Central memory CD8-positive, alpha-beta T cell (primary cell): ENCODE measurements at regions not wholly inside any gene's neighbourhood (a gene's known extent, or its start where the extent isn't known, plus 50 kb on each side); places are given as distances from the start of the nearest gene placed in this dataset.

ENCODE experiments used
- ATAC-seq: fragments of 150-1000 bp; cut with Tn5 transposase; replicated peaks from 2 replicates; pipeline ENCODE4 v1.10.0; 2022; ENCODE audit warnings: mild to moderate bottlenecking, moderate FRiP score, moderate number of reproducible peaks; ENCODE audit not compliant: poor library complexity, severe bottlenecking; ENCODE audit errors: extremely low read depth
- DNase-seq, 2 donors: peaks; one replicate each; pipeline ENCODE4 v3.0.0; 2021; ENCODE audit warnings: low spot score in 2 of 2
- H3K27ac Mint-ChIP-seq: one replicate; pipeline ENCODE4 v1.8.0; 2022; ENCODE audit warnings: low read depth, mild to moderate bottlenecking, moderate library complexity, mixed read lengths
- H3K27me3 Mint-ChIP-seq: one replicate; pipeline ENCODE4 v1.8.0; 2022; ENCODE audit warnings: mixed read lengths
- H3K36me3 Mint-ChIP-seq: one replicate; pipeline ENCODE4 v1.8.0; 2022; ENCODE audit warnings: mild to moderate bottlenecking, moderate library complexity, mixed read lengths; ENCODE audit not compliant: insufficient read depth
- H3K4me1 Mint-ChIP-seq: one replicate; pipeline ENCODE4 v1.8.0; 2022; ENCODE audit warnings: mixed read lengths
- H3K4me3 Mint-ChIP-seq: one replicate; pipeline ENCODE4 v1.8.0; 2022; ENCODE audit warnings: mild to moderate bottlenecking, moderate library complexity, mixed read lengths
- H3K9me3 Mint-ChIP-seq: one replicate; pipeline ENCODE4 v1.8.0; 2022; ENCODE audit warnings: mixed read lengths

DNA sequence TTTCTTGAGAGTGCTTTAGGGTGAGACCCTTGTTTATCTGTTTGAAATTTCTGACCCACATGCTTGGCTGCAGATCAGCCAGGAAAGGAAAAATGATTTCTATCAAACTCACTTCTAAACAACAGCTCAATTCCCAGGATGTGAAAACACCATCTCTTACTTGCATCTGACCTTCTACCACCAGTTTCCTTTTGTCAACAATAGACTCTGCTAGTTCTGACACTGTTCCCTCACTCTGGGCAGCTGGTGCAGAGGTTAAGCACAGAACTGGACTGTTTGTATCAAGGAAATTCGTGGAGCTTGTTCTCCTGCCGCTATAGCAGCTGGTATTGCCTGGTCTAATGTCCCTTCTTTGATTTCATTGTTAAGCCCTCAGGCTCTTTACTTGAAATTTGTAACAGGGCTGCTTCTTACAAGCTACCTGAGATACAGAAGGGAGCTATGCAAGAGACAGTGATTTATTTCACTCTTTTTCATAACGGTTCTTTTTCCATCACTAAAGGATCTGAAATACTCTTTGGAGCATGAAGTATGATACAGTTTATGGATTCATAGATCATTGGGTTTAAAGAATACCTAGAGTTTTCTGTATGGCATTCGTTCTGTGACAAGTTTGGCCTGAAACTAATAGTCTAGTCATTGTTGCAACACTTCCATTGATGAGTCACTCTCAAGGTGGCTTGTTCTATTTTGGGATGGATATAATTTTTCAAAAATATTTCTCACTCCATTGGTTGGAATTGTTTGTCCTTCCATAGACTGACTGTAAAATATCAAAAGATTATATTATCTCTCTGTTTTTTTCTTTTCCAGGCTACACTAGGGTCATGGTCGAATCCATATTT lies 178.2 kb upstream of the ZC3H12C start:
- Mint-ChIP-seq H3K27ac (no peak overlapping the region), H3K4me1 (no peaks in the 10 kb centered on the region), H3K27me3 (no peaks in the 10 kb centered on the region), H3K9me3 (peaks cover 13% of the 10 kb centered on the region), H3K36me3 (no peaks in the 10 kb centered on the region), H3K4me3 (no peak overlapping the region)
- ATAC-seq = no peak
- DNase-seq = no peak

- Mint-ChIP-seq H3K27ac (no peak overlapping the region), H3K4me1 (no peaks in the 10 kb centered on the region), H3K4me3 (no peak overlapping the region), H3K27me3 (peaks cover 13% of the 10 kb centered on the region), H3K9me3 (peaks cover 7% of the 10 kb centered on the region), H3K36me3 (peaks cover 1% of the 10 kb centered on the region)
- ATAC-seq (no peak), DNase-seq (no peak)
Observed at GRCh38 chr11:109926941-109927340, 166.3 kb upstream of the ZC3H12C start.

GRCh38 chr11:109929308-109929707 lies 163.9 kb upstream of the ZC3H12C start:
- Mint-ChIP-seq H3K4me1 (no peaks in the 10 kb centered on the region), H3K27me3 (no peaks in the 10 kb centered on the region), H3K27ac (no peak overlapping the region), H3K4me3 (no peak overlapping the region), H3K9me3 (no peaks in the 10 kb centered on the region), H3K36me3 (no peaks in the 10 kb centered on the region)
- no peak for DNase-seq
- no peak for ATAC-seq

- Mint-ChIP-seq H3K27ac (no peak overlapping the region), H3K27me3 (peaks cover 7% of the 10 kb centered on the region), H3K4me1 (no peaks in the 10 kb centered on the region), H3K4me3 (no peak overlapping the region), H3K36me3 (no peaks in the 10 kb centered on the region), H3K9me3 (no peaks in the 10 kb centered on the region)
- DNase-seq = no peak
- ATAC-seq = no peak
Observed at GRCh38 chr11:109933126-109933525, 160.1 kb upstream of the ZC3H12C start.

GRCh38 chr11:109934151-109934550 lies 159.0 kb upstream of the ZC3H12C start:
- no peak overlapping the region for H3K27ac Mint-ChIP-seq
- no peaks in the 10 kb centered on the region for H3K4me1 Mint-ChIP-seq
- H3K9me3 Mint-ChIP-seq = no peaks in the 10 kb centered on the region
- H3K27me3 Mint-ChIP-seq = peaks cover 10% of the 10 kb centered on the region
- no peaks in the 10 kb centered on the region for H3K36me3 Mint-ChIP-seq
- ATAC-seq (no peak), DNase-seq (no peak)
- no peak overlapping the region for H3K4me3 Mint-ChIP-seq

DNA sequence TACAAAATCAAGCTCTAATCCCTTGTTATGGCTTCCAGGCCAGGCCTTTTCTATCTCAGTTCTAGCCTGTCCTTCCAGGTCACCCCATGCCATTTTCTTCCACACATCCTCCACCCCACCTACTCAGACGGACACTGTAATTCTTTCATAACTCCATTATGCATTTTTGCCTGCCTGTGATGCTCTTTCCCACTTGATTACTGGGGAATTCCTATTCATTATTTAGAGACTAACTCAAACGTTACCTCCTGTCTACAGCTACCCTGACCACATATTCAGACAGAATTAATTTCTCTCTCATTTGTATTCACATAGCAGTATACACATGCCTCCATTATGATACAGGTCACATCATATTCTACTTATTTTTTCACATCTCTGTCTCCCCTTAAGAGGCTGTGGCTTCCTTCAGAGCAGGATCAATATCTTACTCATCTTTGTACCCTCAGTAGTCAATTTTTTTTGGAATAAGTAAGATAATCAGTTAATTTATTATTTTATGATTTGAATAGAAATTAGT lies 156.5 kb upstream of the ZC3H12C start:
- H3K4me1 Mint-ChIP-seq = no peaks in the 10 kb centered on the region
- no peaks in the 10 kb centered on the region for H3K9me3 Mint-ChIP-seq
- ATAC-seq (no peak), DNase-seq (no peak)
- H3K27me3 Mint-ChIP-seq = peaks cover 10% of the 10 kb centered on the region
- H3K4me3 Mint-ChIP-seq = no peak overlapping the region
- no peak overlapping the region for H3K27ac Mint-ChIP-seq
- no peaks in the 10 kb centered on the region for H3K36me3 Mint-ChIP-seq

- DNase-seq (no peak), ATAC-seq (no peak)
- Mint-ChIP-seq H3K4me1 (no peaks in the 10 kb centered on the region), H3K27ac (no peak overlapping the region), H3K27me3 (peaks cover 10% of the 10 kb centered on the region), H3K4me3 (no peak overlapping the region), H3K9me3 (no peaks in the 10 kb centered on the region), H3K36me3 (no peaks in the 10 kb centered on the region)
Observed at GRCh38 chr11:109937968-109938367, 155.2 kb upstream of the ZC3H12C start.

- no peaks in the 10 kb centered on the region for H3K36me3 Mint-ChIP-seq
- no peak for ATAC-seq
- no peaks in the 10 kb centered on the region for H3K9me3 Mint-ChIP-seq
- no peak overlapping the region for H3K27ac Mint-ChIP-seq
- peaks cover 10% of the 10 kb centered on the region for H3K27me3 Mint-ChIP-seq
- no peak overlapping the region for H3K4me3 Mint-ChIP-seq
- H3K4me1 Mint-ChIP-seq = no peaks in the 10 kb centered on the region
- DNase-seq = no peak
Observed at GRCh38 chr11:109939166-109939810, 153.9 kb upstream of the ZC3H12C start.

DNA sequence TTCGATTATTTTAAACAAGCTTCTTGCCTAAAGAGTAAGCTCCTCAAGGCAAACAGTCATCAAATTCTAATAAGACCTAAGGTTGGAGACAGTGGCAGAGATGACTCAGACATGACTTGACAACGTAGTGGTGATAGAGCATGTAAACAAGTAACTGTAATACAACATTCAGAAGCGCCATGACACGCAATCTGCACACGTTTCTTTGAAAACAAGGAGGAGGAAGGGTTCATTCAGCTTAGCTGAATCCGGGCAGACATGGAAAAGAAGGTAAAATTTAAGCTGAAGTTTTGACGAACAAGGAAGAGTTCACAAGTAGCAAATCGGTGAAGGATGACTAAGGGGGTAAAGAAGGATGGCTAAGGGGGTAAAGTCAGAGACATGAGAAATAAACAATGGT lies 152.4 kb upstream of the ZC3H12C start:
- DNase-seq (no peak), ATAC-seq (no peak)
- Mint-ChIP-seq H3K4me1 (peaks cover under 1% of the 10 kb centered on the region), H3K4me3 (no peak overlapping the region), H3K36me3 (no peaks in the 10 kb centered on the region), H3K27me3 (peaks cover 10% of the 10 kb centered on the region), H3K9me3 (no peaks in the 10 kb centered on the region), H3K27ac (no peak overlapping the region)

- DNase-seq = no peak
- Mint-ChIP-seq H3K4me3 (peak overlapping the region; percentile 35), H3K27me3 (no peaks in the 10 kb centered on the region), H3K4me1 (peaks cover 9% of the 10 kb centered on the region), H3K27ac (no peak overlapping the region), H3K36me3 (no peaks in the 10 kb centered on the region), H3K9me3 (no peaks in the 10 kb centered on the region)
- peak; percentile 32 for ATAC-seq
Observed at GRCh38 chr11:109945626-109946321, 147.4 kb upstream of the ZC3H12C start.

- no peaks in the 10 kb centered on the region for H3K9me3 Mint-ChIP-seq
- H3K4me3 Mint-ChIP-seq = peak overlapping the region; percentile 35
- ATAC-seq (peak; percentile 54), DNase-seq (no peak)
- no peaks in the 10 kb centered on the region for H3K36me3 Mint-ChIP-seq
- H3K27me3 Mint-ChIP-seq = no peaks in the 10 kb centered on the region
- H3K27ac Mint-ChIP-seq = no peak overlapping the region
- H3K4me1 Mint-ChIP-seq = peaks cover 9% of the 10 kb centered on the region
Observed at GRCh38 chr11:109946322-109946846, 146.8 kb upstream of the ZC3H12C start.

GRCh38 chr11:109954534-109954933 lies 138.7 kb upstream of the ZC3H12C start:
- ATAC-seq = no peak
- Mint-ChIP-seq H3K9me3 (no peaks in the 10 kb centered on the region), H3K4me3 (no peak overlapping the region), H3K4me1 (no peaks in the 10 kb centered on the region), H3K27ac (no peak overlapping the region), H3K27me3 (peaks cover 36% of the 10 kb centered on the region), H3K36me3 (no peaks in the 10 kb centered on the region)
- DNase-seq = no peak
